ENCODE measurements at regions not wholly inside any gene's neighbourhood (a gene's known extent, or its start where the extent isn't known, plus 50 kb on each side); places are given as distances from the start of the nearest gene placed in this dataset.
"Not testable (repeated sequence)": the region's sequence is repeated elsewhere in the genome, so short reads cannot be mapped to it uniquely, and the experiment has no call there.

DNA sequence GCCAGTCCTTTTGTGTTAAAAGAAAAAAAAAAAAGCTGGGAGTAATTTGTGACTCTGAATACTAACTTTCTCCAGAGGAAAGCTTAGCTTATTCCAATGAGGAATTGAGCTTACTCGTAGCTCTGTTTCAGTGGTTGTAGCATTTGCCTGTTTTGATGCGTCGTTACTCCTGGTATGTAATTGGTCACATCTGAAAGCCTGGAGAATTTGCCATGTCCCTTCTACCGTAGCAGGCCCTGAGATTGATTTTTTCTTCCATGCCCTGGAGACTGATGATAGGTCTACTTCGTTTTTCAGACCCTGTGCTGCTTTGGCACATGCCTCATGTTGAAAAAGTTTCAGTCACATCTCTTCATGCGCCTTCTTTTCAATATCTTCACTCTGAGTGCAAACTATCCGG lies 1103.0 kb downstream of the PLA2G4A start:
- DNase-seq = no peak

DNA sequence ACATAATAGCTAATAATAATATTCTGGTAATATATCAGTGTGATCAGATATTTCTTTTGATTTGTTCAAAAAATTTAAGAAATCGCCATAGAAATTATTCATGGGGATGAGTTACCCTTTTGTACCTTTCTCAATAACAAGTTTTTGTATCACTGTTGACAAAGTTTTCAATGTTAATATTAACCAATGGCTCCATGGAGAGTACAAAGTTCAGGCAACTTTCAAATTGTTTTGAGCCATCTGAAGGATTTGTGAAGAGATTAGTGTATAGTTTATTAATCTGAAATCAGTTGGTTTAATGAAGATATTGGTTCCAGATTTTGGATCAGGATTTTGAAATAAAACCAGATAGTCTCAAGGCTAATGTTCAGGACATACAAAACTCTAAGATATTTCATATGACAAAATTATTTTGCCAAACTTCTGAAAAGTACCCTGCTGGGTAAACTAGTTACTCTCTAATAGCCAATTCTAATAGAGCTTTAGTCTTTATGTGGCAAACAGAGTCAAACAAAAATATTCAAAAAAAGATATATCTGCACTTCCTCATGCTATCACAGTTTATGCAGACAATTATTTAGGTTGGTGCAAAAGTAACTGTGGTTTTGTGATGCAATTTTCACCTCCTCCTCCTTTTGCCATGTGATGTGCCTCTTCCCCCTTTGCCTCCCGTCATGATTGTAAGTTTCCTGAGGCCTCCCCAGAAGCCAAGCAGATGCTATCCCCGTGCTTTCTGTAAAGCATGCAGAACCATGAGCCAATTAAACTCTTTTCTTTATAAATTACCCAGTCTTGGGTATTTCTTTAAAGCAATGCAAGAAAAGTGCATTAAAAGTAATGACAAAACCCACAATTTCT lies 1105.0 kb downstream of the PLA2G4A start:
- no peak for DNase-seq

DNA sequence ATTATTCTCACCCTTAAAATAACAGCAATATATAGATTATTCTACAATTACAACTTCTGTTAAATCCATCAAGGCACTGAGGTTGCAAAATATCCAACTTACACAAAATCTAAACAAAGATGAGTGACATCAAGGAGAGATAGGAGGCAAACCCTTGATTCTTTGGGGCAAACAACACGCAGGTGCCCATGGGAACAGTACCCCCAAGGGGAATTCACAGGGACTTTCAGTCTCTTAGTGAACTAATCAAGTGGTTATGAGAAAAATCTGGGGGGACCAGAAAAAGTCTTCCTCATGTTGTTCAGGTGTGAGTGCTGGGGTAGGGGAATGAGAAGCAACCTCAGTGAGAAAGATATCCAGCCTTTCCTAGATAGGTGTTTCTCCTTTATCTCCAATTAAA lies 1107.9 kb downstream of the PLA2G4A start:
- no peak for DNase-seq

DNA sequence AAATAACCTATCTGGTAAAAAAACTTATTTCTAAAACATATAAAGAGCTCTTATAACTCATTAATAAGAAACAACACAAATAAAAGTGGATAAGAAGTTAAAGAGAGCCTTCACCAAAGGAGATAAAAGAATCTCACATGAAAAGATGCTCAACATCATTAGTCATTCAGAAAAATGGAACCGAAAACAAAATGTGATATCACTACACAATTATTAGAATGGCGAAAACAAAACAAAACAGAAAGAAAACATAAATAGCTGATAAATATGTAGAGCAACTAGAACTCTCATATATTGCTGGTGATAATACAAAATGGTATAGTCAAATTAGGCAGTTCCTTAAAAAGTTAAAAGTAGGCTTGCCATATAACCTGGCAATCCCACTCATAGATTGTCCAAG lies 1109.3 kb downstream of the PLA2G4A start:
- no peak for DNase-seq

DNA sequence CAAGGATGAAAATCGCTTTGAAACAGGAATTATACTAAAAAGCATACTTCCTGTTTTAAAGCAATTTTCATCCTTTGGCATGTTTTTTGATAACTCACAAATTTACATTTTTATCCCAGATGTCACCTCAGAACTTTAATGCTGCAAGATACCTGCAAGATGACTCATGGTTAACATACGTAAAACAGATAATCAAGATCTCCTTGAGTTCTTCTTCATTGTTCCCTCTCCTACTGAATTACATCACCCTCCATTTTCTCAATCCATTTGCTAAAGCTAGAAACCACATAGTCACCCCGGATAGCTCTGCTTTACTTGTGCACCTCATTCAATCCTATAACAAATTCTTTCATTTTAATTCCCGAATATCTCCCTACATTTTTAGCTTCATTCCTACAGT lies 1114.2 kb downstream of the PLA2G4A start:
- no peak for DNase-seq

DNA sequence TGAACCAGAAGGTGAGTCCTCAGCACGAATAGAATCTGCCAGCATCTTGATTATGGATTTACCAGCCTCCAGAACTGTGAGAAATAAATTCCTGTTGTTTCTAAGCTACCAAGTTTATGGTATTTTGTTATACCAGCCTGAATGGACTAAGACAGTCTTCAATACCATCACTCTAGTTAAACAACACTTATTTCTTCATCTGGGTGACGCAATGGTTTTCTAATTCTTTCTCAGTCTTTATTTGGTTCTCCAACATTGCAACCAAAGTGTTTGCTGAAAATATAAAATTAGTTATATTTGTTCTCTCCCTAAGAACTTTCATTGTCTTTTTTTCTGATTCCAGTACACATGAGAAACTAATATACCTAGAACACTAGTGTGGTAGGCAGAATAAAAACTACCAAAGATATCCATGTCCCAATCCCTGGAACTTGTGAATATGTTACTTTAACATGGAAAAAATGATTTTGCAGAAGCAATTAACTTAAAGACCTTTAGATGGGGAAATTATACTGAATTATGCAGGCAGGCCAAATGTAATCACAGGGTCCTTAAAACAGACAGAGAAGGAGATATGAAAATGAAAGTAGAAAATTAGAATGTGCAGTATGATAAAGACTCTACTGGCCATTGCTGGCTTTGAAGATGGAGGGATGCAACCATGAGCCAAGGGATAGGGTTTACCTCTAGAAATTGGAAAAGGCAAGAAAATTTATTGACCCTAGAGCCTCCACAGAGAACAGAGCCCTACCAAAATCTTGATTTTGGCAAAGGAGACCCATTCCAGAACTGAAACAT lies 1115.1 kb downstream of the PLA2G4A start:
- peak; percentile 2 for DNase-seq

DNA sequence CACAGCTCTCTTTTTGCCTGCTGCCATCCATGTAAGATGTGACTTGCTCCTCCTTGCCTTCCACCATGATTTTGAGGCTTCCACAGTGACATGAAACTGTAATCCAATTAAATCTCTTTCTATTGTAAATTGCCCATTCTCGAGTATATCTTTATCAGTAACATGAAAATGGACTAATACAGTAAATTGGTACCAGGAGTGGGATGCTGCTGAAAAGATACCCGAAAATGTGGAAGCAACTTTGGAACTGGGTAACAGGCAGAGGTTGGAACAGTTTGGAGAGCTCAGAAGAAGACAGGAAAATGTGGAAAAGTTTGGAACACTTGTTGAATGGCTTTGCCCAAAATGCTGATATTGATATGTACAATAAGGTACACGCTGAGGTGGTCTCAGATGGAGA lies 1117.9 kb downstream of the PLA2G4A start:
- DNase-seq = not testable (repeated sequence)

DNA sequence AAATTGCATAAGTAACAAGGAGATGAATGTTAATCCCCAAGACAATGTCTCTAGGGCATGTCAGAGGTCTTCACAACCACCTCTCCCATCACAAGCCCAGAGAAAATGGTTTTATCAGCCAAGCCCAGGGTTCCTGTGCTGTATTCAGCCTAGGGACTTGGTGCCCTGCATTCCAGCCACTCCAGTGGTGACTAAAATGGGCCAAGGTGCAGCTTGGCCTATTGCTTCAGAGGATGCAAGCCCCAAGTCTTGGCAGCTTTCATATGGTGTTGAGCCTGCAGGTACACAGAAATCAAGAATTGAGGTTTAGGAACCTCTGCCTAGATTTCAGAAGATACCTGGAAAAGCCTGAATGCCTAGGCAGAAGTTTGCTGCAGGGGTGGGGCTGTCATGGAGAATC lies 1118.6 kb downstream of the PLA2G4A start:
- no peak for DNase-seq

DNA sequence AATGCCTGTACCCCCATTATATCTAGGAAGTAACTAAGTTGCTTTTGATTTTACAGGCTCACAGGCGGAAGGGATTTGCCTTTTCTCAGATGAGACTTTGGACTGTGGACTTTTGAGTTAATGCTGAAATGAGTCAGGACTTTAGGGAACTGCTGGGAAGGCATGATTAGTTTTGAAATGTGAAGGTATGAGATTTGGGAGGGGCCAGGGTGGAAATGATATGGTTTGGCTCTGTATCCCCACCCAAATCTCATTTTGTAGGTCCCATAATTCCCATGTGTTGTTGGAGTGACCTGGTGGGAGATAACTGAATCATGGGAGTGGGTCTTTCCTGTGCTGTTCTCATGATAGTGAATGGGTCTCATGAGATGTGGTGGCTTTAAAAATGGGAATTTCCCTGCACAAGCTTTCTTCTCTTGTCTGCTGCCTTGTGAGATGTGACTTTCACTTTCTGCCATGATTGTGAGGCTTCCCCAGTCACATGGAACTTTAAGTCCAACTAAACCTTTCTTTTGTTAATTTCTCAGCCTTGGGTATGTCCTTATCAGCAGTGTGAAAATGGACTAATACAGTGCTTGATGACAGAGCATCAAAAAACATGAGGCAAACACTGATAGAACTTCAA lies 1119.5 kb downstream of the PLA2G4A start:
- DNase-seq = no peak

DNA sequence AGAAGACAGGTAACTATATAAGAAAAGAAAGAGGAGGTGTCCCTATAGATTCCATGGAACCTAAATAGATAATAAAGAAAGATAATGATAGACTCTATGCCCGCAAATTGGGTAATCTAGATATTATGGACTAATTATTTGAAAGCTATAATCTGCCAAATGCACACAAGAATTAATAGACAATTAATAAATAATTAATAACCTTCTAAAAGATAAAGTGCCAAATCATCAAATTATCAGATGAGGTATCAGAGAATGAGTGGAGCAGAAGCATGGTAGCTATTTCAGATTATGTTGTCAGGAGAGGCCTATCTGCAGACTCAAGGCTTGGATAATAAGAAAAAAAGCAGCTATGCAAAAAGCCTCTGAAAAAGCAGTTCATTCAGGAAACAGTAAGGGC lies 1120.8 kb downstream of the PLA2G4A start:
- DNase-seq = no peak

DNA sequence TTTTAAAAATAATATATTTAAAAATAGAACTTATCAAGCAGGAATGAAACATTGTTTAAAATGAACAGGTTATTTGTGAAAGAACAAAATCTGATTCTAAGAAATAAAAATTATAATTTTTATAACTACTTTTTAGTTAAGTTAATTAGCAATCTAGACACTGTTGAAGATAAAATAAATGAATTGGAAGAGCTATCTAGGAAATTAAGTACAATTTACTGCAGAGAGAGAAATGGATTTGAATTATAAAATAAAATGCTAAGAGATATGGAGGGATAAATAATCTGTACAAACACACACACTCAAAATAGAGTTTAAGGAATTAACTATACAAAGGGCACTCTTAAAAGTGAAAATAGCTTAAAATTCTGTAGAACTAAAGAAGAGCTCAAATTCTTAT lies 1123.1 kb downstream of the PLA2G4A start:
- no peak for DNase-seq

DNA sequence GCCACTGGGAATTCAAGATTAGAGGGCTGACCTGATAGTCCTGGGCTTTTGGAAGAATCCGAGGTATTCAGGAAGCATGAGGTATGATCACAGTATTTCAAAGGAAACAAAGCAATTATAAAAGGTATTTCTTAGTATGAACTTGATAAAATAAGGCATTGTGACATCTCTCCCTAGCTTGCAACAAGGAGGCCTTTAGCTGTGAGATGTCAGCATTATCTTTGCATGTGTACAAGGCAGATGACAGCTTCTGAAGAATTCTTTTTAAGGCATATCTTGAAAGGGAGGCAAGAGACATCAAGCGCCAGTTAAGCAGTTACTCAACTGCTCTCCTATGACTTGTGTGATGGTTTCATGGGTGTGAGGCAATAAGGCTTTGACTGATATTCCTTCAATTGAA lies 1123.7 kb downstream of the PLA2G4A start:
- DNase-seq = no peak

DNA sequence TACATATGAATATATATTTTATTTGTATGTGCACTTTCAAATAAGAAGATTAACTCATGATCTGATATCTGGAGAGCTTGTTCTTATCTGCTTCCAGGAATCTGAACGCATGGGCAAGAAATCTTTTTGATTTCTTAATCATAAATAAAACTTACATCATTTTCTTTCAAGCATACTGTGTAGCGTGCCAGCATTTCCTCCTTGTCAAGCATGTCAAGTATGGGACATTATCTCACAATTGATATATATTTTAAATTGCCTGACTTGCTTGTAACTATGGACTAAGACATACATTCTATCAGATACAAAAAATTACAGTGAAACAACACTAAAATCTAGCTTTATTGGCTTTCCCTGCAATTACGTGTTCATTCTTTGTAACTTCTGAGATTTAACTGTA lies 1128.2 kb downstream of the PLA2G4A start:
- DNase-seq = peak; percentile 14

DNA sequence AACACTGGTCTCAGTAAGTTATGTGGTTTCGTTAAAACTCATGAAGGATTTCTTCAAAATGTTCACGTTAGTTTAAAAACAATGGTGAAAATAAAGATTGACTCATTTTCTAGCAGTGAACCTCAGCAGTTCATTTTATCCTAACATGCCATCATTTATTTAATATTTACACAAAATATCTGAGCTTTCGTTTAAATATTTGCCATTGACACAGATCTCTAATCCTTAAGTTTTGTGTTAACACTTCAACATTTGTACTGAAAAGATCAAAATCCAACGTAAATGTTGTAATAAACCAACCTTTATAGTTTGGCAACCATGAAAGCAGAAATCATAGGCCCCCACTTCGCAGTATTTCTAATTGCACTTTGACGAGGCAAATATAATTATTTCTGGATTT lies 1129.5 kb downstream of the PLA2G4A start:
- no peak for DNase-seq

DNA sequence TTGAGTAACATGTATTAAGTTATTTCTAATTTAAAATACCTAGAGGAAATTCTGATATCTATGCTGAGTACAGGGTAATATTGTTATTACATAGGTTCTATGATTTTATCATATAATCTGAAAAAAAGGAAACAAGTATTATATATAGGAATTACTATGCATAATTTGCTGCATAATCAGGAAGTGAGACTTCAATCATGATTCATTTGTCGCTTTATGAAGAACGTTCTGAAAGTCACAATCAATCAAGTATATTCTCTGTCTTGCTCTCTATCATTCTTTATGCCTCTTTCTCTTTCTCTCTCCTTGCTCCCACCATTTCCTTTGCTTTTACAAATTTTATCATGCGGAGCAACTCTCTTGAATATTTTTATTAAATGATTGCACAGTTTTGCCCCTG lies 1130.3 kb downstream of the PLA2G4A start:
- no peak for DNase-seq

DNA sequence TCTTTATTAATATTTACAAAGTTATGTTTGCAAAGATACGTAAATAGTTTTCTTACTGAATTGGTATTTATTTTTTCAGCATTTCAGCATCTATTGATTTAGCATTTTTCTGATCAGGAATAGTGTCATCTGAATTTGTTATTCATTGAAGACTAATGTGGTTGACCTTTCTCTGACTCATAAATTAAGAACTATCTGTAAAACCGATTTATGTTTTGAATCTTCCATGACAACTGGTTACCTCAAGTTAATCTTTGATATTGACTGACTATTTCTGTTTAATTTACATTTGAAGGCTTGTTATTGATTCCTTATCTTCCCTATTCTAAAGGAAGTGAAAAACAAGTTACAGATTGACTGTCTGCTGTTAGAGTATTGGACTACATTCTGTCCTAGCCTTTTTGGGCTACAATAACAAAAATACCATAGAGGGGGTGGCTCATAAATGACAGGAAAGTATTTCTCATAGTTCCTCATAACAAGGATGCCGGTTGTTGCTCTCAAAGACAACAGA lies 1131.4 kb downstream of the PLA2G4A start:
- DNase-seq = no peak

DNA sequence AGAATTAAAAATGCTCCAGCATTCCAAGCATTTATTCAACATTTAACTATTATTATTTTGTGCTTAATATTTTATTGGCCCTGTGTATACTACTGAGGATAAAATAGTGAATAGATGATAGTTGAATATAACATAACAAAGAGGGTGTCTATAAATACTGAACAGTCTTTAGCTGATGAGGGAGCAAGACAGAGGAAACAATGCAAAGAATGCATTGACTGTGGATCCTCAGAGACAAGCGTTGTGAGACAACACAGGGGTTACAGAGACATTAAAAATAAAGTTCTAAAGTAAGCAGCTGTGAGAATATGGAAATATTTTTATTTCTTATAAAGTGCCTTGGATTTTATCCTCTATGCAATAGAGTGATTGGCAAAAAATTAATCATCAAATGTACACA lies 1133.1 kb downstream of the PLA2G4A start:
- no peak for DNase-seq

DNA sequence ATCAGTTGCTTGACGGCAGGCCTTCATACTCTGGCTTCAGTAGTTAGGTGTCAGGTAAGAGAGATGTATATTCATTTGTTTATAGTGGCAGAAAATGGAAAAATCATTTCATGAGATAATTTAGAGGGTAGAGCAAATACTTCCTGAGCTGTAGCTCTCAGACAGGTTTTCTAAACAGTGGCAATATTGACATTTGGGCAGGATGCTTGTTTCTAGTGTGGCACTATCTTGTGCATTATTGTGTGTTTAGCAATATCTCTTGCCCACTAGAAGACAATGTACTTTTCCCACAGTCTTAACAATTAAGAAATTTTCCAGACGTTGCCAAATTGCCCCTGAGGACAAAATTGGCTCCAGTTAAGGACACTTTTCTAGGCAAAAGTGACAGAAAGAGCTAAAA lies 1143.1 kb downstream of the PLA2G4A start:
- no peak for DNase-seq

DNA sequence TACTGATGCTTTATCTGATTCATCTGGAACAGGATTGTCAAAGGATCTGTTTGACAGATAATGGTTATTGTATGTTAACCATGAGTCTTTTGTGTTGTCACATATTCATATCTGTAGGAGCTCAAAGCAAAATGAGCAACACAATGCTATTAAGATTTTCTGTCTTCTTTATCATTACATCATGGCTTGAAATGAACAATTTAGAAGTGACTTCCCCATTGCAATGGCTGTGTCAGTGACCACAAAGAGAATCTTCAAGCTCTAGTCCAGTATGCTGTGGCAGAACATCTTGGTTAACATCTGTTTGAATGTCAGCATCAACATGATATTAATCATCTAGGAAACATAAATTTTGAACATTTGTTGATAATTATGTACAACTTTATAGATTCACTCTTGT lies 1148.5 kb downstream of the PLA2G4A start:
- peak; percentile 4 for DNase-seq

DNA sequence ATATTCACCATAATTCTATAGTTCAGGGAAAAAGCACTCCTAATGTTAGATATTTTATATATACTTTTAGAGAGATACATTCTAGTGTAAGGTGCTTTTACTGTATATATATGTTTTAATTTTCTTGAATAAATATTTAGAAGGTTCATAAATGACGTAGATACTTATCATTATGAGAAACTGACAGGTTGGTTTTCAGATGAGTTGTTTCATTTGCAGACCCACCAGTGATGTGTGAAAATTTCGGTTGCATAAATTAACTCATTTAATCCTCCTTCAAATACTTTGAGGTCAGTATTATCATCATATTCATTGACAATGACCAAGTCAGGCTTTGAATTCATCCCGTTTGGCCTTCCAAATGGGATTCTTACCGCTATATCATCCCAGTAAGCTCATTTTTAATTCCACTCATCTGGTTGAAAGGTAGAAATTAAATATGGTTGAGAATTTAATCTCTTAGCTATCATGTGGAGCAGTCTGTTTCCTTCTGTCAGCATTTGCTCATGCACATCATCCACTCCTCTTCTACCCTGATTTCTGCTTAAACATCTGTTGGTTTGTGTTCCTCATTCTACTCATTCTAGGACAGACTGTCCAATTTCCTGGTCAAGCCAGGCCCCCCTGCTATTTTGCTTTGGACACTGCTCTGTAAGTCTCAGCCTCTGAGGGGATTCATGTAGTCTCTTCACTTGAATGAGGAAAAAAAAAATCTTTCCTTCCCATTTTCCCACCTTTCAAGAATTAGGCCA lies 1156.6 kb downstream of the PLA2G4A start:
- no peak for DNase-seq

DNA sequence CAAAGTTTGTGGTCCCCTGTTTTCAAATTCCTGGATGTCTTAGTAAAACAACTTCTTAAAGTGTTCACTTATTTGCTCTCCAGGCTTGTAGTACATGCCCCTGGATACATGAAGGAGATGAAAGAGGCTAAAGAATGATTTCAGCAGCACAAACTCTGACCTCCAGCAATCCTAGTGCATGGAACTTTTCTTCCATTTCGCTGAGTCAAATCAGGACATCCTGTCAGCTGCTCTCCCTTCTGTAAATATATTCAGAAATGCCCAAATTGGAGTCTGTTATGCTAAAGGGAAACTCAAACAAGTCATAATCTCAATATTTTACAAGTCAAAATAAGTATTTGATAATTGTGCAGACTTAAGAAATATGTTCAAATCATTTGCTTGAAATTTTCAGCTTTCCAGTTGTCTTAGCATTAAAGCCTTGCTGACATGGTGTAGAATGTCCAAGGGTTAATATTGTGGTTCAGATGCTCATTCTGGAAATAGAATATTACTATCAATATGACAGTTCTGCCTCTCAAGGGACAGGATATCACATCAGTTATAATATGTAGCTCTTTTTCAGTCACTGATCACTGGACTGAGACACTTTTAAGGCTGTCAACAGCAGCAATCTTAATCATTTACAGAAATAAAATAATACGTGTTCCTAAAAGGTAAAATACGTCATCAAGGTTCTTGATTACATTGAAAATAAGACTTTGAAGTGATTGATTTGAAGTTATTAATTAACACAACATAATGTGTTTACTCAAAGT lies 1157.3 kb downstream of the PLA2G4A start:
- DNase-seq = no peak

DNA sequence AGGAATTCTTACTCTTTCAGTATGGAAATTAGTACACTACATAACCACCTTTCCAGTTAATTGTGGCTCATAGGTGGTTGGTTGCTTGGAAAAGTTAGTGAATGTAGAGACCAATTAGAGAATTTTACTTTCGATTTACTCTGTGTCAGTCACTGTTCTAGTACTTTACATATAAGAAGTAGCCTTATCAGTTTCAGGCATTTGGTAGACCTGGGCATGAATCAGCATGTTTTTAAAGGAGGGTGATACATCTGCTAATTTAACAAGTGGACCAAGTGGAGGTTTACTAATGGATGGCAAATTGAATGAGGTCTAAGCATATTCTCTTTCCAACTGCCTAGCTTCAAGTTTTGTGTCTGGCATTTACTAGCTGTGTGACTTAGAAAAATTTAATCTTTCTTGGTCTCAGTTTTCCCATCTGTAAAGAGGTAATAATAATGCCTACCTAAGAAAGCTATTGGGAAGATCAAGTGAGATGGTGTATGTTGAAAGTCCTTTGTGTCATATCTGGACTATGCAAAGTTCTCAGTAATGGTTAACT lies 1158.6 kb downstream of the PLA2G4A start:
- DNase-seq = peak; percentile 3

Measured in hematopoietic multipotent progenitor cell treated with erythropoietin and hydrocortisone succinate and interleukin-3 and kit ligand, for 6 days (in vitro differentiated cells).